Kidney glomerular epithelial cell (primary cell): ENCODE measurements at regions not wholly inside any gene's neighbourhood (a gene's known extent, or its start where the extent isn't known, plus 50 kb on each side); places are given as distances from the start of the nearest gene placed in this dataset.

Experiments used
- DNase-seq: peaks from one replicate; lab custom pipeline; 2025; lab: John Stamatoyannopoulos, UW

GRCh38 chr13:81791641-81792040 is 1450.7 kb upstream of the SPRY2 start:
- DNase-seq = no peak

- no peak for DNase-seq
These were observed 1440.5 kb upstream of the SPRY2 start for GRCh38 chr13:81781471-81781870.

- DNase-seq = no peak
These were observed 1439.0 kb upstream of the SPRY2 start for GRCh38 chr13:81779876-81780275.

GRCh38 chr13:81778350-81778749 is 1437.4 kb upstream of the SPRY2 start:
- DNase-seq = no peak

- DNase-seq = no peak
These were observed 1432.3 kb upstream of the SPRY2 start for GRCh38 chr13:81773263-81773662.

- no peak for DNase-seq
These were observed 1431.0 kb upstream of the SPRY2 start for GRCh38 chr13:81771951-81772350.

GRCh38 chr13:81770868-81771505 is 1430.1 kb upstream of the SPRY2 start:
- no peak for DNase-seq

- no peak for DNase-seq
These were observed 1421.5 kb upstream of the SPRY2 start for GRCh38 chr13:81762449-81762848.

GRCh38 chr13:81760316-81760715 is 1419.4 kb upstream of the SPRY2 start:
- DNase-seq = no peak

GRCh38 chr13:81757348-81757970 is 1416.5 kb upstream of the SPRY2 start:
- DNase-seq = no peak

GRCh38 chr13:81745391-81745790 is 1404.5 kb upstream of the SPRY2 start:
- no peak for DNase-seq

GRCh38 chr13:81738364-81738763 is 1397.4 kb upstream of the SPRY2 start:
- peak; percentile 22 for DNase-seq

GRCh38 chr13:81726037-81726726 is 1385.3 kb upstream of the SPRY2 start:
- DNase-seq = no peak

- DNase-seq = no peak
These were observed 1381.5 kb upstream of the SPRY2 start for GRCh38 chr13:81722456-81722855.

- no peak for DNase-seq
These were observed 1380.5 kb upstream of the SPRY2 start for GRCh38 chr13:81721400-81721799.

GRCh38 chr13:81714513-81714912 is 1373.6 kb upstream of the SPRY2 start:
- no peak for DNase-seq

- DNase-seq = no peak
These were observed 1372.3 kb upstream of the SPRY2 start for GRCh38 chr13:81713201-81713600.

- DNase-seq = no peak
These were observed 1356.9 kb upstream of the SPRY2 start for GRCh38 chr13:81697826-81698225.

GRCh38 chr13:81686877-81687276 is 1346.0 kb upstream of the SPRY2 start:
- DNase-seq = no peak

- DNase-seq = peak; percentile 52
These were observed 1342.6 kb upstream of the SPRY2 start for GRCh38 chr13:81683521-81683920.

- no peak for DNase-seq
These were observed 1341.2 kb upstream of the SPRY2 start for GRCh38 chr13:81682081-81682630.

GRCh38 chr13:81677857-81678256 is 1336.9 kb upstream of the SPRY2 start:
- DNase-seq = no peak

- no peak for DNase-seq
These were observed 1335.1 kb upstream of the SPRY2 start for GRCh38 chr13:81676008-81676407.
